Pulmonary artery endothelial cell (primary cell): ENCODE measurements at regions not wholly inside any gene's neighbourhood (a gene's known extent, or its start where the extent isn't known, plus 50 kb on each side); places are given as distances from the start of the nearest gene placed in this dataset.

Source experiments
- DNase-seq: peaks from one replicate; pipeline ENCODE4 v3.0.0-alpha.2; 2011; ENCODE audit warnings: low read depth, low spot score

DNA sequence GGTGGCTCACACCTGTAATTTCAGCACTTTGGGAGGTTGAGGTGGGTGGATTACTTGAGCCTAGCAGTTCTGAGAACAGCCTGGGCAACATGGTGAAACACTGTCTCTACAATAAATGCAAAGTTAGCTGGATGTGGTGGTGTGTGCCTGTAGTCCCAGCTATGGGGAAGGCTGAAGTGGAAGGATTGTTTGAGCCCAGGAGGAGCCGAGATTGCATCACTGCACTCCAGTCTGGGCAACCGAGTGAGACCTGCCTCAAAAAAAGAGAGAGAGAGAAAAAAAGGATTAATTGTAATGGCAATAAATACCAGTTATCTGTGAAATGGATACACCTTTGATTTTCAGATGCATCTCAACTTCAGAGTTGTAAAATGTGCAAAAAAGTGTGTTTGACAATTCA lies 58.8 kb downstream of the SPRY1 start:
- DNase-seq: no peak

DNA sequence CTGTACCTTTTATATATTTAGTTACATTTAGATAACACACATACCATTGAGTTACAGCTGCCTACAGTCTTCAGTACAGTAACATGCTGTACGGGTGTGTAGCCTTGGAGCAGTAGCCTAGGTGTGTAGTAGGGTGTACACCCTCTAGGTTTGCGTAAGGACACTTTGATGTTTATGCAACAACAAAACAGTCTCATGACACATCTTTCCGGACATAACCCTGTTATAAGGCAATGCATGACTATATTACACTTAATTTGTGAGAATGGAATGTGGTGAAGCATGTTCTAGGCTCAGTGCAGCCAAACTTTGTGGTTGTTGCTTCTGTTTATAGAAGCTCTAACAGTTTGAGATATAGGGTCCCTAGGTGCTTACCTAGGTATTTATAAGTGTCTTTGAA lies 65.4 kb downstream of the SPRY1 start:
- no peak for DNase-seq

DNA sequence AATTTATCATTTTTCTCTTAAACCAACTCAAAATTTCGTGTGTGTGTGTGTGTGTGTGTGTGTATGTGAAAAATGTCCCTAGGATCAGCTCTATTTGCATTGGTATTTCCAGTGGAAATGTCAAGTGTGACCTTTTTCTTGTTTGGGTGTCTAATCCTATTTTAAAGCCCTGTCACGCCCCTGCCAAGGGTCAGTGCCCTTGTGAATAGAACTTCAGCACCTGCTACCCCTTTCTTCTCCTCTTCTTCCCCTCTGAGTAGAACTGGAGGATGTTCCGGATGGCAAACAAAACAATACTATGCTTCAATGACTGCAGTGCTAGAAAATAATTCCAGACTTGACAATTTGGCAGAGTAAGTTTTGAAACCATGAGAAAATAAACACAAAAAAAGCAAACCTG lies 67.3 kb downstream of the SPRY1 start:
- no peak for DNase-seq

DNA sequence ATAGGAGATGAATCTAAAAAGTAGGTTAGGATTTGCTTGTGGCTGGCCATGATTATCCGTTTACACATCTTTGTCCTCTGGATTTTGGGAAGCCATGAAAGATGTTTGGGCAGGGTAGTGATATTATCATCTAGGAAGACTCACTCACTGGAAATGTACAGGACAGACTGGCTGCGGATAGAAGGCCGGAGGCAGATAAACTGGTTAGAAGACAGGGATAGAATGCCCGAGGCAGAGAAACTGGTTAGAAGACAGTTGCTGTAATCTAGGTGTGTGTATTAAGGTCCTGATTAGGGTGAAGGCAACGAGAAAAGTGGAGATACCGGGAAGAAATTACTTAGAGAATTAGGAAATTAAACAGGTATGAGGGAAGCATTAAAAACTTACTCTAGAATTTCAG lies 68.8 kb downstream of the SPRY1 start:
- DNase-seq: no peak

DNA sequence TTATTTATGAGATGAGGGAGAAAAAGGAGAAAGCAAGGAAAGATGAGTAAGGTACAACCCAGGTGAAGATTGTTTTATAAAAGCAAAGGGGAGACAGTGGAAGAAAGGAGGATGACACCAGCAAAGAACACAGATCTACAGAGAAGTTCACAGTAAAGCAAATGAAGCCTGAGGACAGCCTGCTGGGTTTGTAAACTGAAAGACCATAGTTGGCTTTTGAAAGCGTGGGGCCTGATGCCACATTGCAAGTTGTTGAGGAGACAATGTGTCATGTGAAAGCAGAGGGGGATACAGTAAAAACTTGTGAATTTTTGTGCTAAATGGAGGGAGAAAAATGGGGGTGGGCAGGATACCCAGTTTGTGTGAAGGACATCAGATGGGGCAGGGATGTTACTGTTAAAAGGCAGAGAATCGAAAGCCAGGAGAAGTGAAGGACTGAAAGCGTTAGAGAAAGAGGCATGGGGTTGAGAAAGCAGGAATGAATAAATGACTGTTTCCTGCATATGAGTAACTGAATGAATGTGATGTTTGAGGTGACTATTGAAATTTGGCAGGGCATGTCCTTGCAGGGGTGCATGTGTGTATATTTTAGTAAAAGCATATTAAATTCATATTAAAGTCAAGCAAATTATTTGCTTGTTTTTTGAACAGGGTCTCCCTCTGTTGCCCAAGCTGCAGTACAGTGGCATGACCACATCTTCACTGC lies 69.6 kb downstream of the SPRY1 start:
- no peak for DNase-seq

DNA sequence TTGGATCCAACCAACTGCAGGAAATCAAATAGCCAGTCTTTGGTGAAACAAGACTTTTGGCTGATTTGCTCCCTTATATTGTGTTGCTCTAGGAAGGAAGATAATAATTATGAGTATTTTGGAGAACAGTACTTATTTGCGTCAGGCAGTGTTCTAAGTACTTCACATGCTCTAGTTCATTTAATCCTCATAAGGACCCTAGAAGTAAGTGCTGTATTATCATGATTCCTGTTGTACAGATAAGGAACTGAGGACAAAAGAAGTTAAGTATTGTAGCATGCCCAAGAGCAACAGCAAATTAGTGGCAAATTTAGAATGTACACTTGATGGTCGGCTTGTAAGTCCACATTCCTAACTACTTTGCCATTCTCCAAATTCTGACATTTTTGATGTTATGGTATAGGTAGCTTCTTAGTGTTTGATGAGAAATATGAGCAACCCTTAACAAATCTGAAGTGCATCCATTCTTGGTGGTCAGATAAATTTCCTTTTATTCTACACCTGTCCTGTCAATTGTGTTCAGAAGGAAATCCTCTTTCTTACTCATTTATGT lies 72.0 kb downstream of the SPRY1 start:
- DNase-seq: no peak

DNA sequence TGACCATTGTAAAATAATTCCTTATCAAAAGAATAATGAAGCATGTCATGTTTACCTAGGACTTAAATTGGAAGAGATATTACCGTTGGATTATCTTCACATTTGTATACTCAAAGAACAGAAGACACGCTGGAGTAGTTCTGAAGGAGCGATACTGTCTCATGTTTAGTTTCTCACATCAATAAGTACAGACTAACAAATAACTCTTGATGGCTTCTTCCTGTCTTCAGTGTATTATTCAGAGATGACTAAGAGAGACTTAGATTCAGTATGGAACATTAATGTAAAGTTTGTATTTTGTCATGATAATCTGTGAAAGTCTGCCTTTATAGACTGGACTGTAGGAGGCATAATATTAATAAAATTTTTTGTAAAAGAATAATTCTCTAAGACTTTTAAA lies 72.7 kb downstream of the SPRY1 start:
- no peak for DNase-seq

DNA sequence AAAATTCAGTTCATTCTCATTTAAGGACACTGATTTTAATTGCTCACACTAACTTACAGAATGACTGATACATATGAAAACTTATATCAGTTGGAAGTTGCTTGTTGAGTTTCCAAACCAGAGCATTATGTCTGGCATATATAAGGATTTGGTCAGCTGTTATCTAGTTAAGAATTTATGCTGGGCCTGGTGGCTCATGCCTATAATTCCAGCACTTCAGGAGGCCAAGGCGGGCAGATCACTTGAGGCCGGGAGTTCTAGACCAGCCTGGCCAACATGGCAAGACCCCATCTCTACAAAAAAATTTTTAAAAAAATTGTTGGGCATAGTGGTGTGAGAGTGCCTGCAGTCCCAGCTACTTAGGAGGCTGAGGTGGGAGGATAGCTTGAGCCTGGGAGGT lies 73.1 kb downstream of the SPRY1 start:
- no peak for DNase-seq

DNA sequence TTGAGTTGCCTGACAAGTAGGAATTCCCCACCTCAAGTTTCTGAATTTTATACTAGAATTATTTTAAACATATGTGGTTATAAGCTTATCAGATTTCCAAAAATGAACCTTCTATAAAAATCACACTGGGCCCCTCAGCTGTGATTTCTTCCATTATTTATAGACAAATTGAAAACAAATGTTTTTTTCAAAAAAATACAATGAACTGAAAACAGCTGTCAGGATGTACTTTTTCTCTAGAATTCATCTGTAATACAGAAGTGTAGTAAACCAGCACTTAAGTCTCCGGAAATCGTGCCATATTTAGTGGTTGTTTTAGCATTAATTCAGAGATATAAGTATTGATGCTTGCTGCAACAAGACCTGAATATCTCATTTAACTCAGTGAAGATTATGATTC lies 74.0 kb downstream of the SPRY1 start:
- no peak for DNase-seq

DNA sequence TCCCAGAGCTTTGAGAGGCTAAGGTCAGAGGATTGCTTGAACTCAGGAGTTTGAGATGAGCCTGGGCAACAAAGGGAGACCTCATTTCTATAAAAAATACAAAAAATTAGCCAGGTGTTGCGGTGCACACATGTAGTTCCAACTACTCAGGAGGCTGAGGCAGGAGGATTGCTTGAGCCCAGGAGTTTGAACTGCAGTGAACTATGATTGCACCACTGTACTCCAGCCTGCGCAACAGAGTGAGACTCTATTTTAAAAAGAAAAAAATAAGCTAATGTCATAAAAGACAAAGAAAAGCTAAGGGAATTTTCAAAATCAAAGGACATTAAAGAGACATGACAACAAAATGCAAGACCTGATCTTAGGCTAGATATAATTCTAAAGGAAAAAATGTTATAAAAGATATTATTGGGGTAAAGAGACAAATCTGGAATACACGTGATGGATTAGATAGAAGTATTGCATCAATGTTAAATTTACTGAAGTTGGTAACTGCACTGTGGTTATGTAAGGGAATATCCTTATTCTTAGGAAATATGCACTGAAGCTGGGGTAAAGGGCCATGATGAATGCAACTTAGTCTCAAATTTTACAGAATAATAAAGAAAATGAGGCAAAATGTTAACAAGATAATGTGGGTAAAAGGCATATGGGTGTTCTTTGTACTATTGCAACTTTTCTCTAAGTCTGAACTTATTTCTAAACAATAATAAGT lies 75.2 kb downstream of the SPRY1 start:
- no peak for DNase-seq

DNA sequence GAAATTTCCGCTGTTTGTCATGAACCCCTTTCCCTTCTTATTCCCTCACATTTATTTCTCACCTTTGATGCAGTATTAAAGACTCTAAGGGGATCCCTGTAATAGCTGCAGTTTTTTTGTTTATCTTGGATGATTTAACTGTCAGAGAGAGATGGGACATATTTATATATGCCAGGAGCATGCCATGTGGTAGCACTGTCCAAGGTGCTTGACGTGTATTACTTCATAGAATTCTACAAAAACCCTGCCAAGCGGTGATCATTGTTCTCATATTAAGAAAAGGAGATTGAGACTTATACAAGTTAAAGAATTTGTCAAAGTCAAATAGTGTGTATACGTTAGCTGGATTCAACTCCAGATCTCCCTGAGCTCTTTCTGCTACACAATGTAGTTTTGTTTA lies 78.2 kb downstream of the SPRY1 start:
- DNase-seq: no peak

DNA sequence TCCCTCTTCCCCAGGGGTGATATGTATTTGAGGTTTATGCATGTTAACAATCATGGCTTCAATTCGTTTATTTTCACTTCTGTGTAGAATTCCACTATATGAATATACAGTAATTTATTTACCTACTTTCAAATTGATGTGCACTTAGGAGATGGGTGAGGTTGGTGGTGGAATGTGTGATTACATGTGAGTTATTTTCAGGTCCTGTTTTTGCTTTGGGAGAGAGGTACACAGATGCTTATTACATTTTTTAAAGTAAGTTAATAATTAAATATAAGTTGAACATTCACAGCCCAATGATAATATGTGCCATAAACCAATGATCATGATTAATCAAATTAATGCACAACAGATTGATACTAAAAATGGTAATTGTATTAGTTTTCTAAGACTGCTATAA lies 79.5 kb downstream of the SPRY1 start:
- DNase-seq: no peak

DNA sequence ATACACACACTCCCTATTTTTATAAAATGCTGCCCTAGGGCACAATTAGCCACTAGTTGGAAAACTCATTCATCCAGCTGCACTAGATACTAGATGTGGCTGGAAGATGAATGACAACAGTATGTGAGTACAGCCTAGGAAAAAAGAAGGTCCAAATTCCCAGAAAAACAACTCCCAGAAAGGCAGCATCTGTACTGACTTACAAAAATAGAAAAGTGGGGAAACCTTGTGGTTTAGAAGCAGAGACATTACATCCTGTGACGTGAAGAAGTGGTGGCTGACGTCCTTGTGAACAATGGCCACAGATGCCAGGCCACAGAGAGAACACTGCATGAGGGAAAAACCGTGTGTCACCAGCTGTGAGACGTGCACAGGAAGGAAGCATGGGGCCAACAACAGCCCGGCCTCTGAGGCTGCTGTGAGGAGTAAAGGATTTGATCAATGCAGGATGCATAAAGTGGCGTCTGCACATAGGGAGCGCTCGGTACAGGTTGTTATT lies 81.2 kb downstream of the SPRY1 start:
- no peak for DNase-seq

DNA sequence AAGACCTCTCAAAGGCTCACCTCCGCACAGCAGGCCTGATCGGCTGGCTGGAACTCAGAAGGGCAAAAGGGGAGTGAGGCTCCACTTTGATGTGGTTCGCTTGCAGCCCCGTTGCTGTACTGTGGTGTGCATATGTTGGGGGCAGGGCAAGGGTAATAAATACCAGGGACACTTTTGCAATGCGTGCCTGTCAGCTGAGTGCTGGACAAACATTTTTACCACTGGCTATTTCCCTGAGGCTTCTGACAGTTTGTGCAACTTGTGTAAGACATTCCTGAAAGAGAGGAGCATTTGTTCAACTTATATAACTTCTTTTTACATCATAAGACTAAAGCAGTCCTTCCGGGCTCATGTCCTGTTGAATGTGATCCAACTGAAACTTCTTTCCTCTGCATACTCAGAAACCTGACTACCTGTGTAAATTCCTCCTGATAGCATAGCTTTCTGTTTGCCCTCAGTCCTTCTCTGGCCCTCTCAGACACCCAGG lies 82.3 kb downstream of the SPRY1 start:
- no peak for DNase-seq

DNA sequence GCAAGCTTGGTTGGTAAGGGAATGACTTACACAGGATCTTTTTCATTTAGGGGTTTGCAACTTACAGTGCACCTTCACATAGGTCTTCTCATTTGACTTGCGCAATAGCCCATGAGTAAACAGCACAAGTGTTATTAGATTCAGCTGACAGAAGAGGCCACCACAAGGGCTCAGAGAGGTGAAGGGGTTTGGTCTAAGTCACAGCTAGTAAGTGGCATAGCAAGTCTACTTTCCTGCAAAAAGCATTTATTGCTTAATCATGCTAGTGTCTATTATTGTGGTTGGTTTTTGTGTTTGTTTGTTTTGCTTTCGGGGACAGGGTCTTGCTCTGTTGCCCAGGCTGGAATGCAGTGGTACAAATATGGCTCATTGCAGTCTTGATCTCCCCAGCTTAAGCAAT lies 83.3 kb downstream of the SPRY1 start:
- DNase-seq: no peak

DNA sequence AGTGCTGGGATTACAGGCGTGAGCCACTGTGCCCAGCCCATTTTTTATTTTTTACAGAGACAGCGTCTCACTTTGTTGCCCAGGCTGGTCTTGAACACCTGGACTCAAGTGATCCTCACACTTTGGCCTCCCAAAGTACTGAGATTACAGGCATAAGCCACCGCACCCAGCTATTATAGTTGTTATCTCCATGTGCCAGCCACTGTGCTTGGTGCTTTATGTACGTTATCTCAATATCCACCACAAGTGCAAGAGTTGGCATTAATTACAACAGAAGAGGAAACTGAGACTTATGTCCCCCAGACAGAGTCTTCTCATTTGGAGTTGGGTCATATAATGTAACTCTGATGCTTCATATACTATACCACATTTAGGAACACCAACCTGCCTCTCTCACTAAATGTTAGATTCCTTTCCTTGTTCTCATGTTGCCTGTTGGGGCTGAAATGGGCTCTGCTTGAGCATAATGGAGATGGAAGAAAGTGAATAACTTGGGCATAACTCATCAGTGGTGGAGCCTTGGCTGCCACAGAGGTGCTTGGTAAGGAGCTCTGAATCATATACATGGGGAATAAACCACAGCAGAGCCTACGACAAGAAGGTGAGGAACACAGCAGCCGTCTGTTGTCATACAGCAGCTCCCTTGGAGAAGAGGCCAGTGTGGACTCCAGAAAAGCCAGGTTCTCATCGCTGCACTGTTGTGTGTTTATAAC lies 84.3 kb downstream of the SPRY1 start:
- no peak for DNase-seq

DNA sequence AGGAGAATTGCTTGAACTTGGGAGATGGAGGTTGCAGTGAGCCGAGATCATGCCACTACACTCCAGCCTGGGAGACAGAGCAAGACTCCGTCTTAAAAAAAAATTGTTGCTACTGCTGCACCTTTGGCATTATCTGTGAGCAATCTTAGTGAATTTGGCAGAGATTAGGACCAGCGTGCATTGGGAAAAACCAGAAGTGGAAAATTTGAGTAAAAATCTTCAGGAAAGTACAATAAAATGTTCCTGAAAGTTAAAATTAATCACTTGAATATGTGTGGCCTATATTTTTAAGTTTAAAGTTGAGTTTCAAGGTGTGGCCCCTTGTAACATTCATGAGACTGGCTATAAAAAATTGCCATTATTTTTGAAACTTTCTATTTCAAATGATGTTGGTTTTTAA lies 85.1 kb downstream of the SPRY1 start:
- no peak for DNase-seq

DNA sequence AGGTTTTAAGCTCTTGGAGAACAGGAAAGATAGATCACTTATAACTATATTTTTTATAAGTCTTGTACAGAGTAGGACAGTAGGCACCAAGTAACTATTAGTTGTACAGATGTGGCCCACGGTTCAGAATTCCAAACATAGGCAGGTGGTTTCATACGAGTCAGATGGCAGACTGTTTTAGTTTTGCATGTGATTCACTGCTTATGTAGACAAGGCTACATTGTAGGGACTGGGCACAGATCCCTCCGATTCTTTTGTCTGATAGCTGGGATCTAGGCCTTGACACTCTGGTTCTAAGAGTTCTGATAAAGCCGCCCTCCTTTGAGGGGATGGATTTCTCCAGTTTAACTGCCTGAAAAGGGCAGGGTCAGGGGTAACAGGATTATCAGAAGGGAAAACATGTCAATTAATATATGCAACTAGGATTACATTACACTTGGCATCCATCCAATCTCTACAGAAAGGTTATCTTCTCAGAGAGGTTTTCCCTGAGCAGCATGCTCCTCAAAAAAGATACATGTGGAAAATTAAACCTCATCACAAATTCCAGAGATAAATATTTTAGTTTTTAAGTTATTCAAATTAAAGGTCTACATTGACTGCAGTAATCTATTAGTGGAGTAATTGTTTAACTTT lies 87.8 kb downstream of the SPRY1 start:
- DNase-seq: no peak

DNA sequence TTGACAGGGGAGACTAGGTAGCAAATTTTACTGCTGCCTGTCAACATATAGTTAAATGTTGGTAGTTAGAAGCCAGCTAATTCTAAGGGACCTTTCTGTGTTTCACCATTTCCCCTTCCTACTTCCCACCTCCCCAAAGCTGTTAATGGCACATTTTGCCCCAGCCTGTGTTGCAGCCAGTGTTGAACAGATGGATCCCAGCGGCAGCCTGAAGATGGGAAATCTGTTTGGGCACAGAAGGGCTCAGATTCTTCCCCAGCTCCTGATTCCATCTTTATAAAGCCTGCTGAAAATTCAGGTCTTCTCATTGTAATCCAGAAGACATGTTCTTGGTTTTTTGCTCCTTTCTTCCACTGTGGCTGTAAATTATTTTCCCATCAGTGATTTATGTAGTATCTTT lies 89.0 kb downstream of the SPRY1 start:
- no peak for DNase-seq

DNA sequence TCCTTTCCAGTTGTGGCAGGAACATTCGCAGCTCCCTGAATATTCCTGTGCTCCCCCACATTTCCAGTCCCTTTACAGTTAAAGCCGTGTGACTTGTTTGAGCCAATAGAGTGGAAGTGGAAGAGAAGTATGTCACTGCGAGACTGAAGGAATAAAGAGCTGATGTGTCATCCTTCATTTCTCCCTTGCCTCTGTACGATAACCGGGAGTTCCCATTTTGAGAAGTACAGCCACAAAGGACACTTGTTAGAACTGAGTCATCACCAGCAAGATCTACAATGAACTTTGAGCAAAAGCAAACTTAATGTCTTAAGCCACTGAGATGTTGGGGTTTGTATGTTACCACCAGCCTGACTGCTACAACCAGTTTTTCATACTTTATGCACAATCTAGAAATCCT lies 92.3 kb downstream of the SPRY1 start:
- DNase-seq: no peak

DNA sequence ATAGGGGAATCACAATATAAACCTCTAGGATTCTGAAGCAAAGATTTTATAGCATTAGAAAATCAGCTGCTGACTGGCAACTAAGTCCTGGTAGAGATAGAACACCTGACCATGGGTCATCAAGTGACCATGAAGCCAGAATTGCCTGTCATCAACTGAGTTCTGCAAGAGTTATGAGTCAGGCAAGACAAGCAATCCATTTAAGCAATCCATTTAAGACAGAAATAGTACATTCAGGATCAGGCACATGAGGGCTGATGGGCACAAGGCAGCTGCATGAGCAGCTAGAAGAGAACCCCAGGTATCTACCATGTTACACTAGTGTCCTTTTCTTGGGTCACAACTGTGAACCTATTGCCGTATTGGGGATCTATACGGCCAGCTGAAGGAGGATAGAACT lies 98.9 kb downstream of the SPRY1 start:
- DNase-seq: no peak

DNA sequence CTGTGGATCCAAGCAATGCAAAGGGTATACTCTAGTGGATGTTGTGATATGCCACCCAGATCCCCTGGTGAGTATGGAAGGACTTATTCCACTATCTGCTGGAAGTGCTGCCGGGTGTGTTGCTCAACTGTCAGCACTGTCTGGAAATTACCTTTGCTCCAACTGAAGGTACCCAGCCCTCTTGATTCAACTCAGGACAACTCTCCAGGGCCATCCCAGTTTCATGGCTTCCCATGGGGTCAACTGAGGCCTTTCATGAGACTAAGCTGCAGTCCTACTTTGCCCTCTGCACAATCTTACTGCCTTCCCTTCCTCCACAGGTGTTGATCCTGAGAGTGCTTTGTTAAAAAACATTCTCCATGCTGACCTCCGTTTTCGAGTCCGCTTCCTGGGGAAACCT lies 99.8 kb downstream of the SPRY1 start:
- DNase-seq: no peak
